Endothelial cell of umbilical vein (primary cell): ENCODE measurements at regions not wholly inside any gene's neighbourhood (a gene's known extent, or its start where the extent isn't known, plus 50 kb on each side); places are given as distances from the start of the nearest gene placed in this dataset.
"Not testable (repeated sequence)": the region's sequence is repeated elsewhere in the genome, so short reads cannot be mapped to it uniquely, and the experiment has no call there.

ENCODE experiments used
- BruUV-seq: library from RNA; stranded (reverse); fragments of 400-500 nt; replicated peaks from 2 replicates; lab custom pipeline; 2021; lab: Mats Ljungman, UMichigan
- CTCF ChIA-PET: fragments of 300-600, 350-600 bp; sonication (Branson Sonifier 250); formaldehyde crosslinking; loops from one replicate; lab custom pipeline; 2021; ENCODE audit warnings: antibody characterized with exemption, inconsistent platforms; lab: Charles Lee
- POLR2A ChIA-PET: fragments of 300-600, 350-600 bp; sonication (Branson Sonifier 250); formaldehyde crosslinking; loops from one replicate; lab custom pipeline; 2021; ENCODE audit warnings: antibody characterized with exemption, inconsistent platforms; lab: Charles Lee
- DNase-seq: peaks from one replicate; pipeline ENCODE4 v3.0.0-alpha.2; 2011; ENCODE audit warnings: low read depth, low spot score
- FAIRE-seq: peaks from 2 replicates; lab custom pipeline; 2011; peaks lifted over from hg19 to GRCh38; lab: Jason Lieb, UNC
- H2AFZ ChIP-seq: 2 replicates; pipeline ENCODE4 v1.6.0; 2012; ENCODE audit warnings: low read depth, low read length, control low read depth, inconsistent platforms
- H3K27ac ChIP-seq: 2 replicates; pipeline ENCODE4 v1.5.1; 2011; ENCODE audit warnings: low read depth, mild to moderate bottlenecking, control low read depth, low read length, moderate library complexity; ENCODE audit not compliant: insufficient read depth
- H3K27me3 ChIP-seq, 2 experiments: 2 replicates each; pipeline versions ENCODE4 v1.6.0 to v1.6.1; 2011; ENCODE audit warnings: low read length in 2 of 2, mixed read lengths in 1 of 2; ENCODE audit not compliant: control insufficient read depth in 2 of 2, insufficient read depth in 2 of 2
- H3K36me3 ChIP-seq, 2 experiments: 2 replicates in 1 of 2; 3 replicates in 1 of 2; pipeline ENCODE4 v1.5.1; 2011; ENCODE audit warnings: low read length in 2 of 2, mild to moderate bottlenecking in 1 of 2, moderate library complexity in 1 of 2; ENCODE audit not compliant: control insufficient read depth in 2 of 2, insufficient read depth in 2 of 2; ENCODE audit errors: extremely low read depth in 1 of 2
- H3K4me1 ChIP-seq: 3 replicates; pipeline ENCODE4 v1.5.1; 2011; ENCODE audit warnings: mild to moderate bottlenecking, low read length; ENCODE audit not compliant: control insufficient read depth, insufficient read depth; ENCODE audit errors: extremely low read depth
- H3K4me2 ChIP-seq: 2 replicates; pipeline ENCODE4 v1.6.1; 2011; ENCODE audit warnings: low read length, control low read depth, mixed read lengths; ENCODE audit not compliant: insufficient read depth
- H3K4me3 ChIP-seq, 3 experiments: fragments of 200-600 bp in 1 of 3; sonication (generic), shearing (Covaris generic) in 1 of 3; replicated peaks in 1 of 3; 2 replicates each; pipeline ENCODE4 v1.5.1; 2011 to 2016; ENCODE audit warnings: control low read depth in 3 of 3, low read length in 3 of 3, mild to moderate bottlenecking in 2 of 3, inconsistent platforms in 1 of 3, low read depth in 1 of 3, moderate library complexity in 1 of 3; ENCODE audit not compliant: insufficient read depth in 1 of 3
- H3K79me2 ChIP-seq: 2 replicates; pipeline ENCODE4 v1.6.0; 2012; ENCODE audit warnings: low read length, inconsistent platforms; ENCODE audit not compliant: control insufficient read depth, insufficient read depth
- H3K9ac ChIP-seq: replicated peaks from 2 replicates; pipeline ENCODE3; 2011; ENCODE audit warnings: low read length, control low read depth; ENCODE audit not compliant: insufficient read depth; ENCODE audit errors: extremely low read depth
- H3K9me1 ChIP-seq: replicated peaks from 3 replicates; pipeline ENCODE4 v1.6.0; 2011; ENCODE audit warnings: mild to moderate bottlenecking, low read length; ENCODE audit not compliant: control insufficient read depth, insufficient read depth; ENCODE audit errors: extremely low read depth
- H3K9me3 ChIP-seq: replicated peaks from 2 replicates; pipeline ENCODE4 v1.5.1; 2012; ENCODE audit warnings: low read length, inconsistent platforms; ENCODE audit not compliant: control insufficient read depth, insufficient read depth
- H4K20me1 ChIP-seq: replicated peaks from 2 replicates; pipeline ENCODE3; 2011; ENCODE audit warnings: mild to moderate bottlenecking, low read length; ENCODE audit not compliant: control insufficient read depth, insufficient read depth; ENCODE audit errors: extremely low read depth
- CTCF ChIP-seq, 2 donors: IDR thresholded peaks; 1 replicate in 1 of 2; 2 replicates in 1 of 2; pipeline ENCODE4 v1.5.1; 2011; ENCODE audit warnings: low read length in 2 of 2, mild to moderate bottlenecking in 2 of 2, moderate library complexity in 2 of 2, control low read depth in 1 of 2, inconsistent platforms in 1 of 2, low read depth in 1 of 2; ENCODE audit not compliant: insufficient read depth in 1 of 2; ENCODE audit errors: extremely low read depth in 1 of 2
- EZH2 ChIP-seq: IDR thresholded peaks from 2 replicates; pipeline ENCODE4 v1.6.1; 2012; ENCODE audit warnings: borderline replicate concordance, low read depth, mild to moderate bottlenecking, moderate library complexity, low read length, inconsistent platforms; ENCODE audit not compliant: severe bottlenecking
- FOS ChIP-seq: IDR thresholded peaks from 2 replicates; pipeline ENCODE4 v1.6.1; 2011; ENCODE audit warnings: mild to moderate bottlenecking, low read length, moderate library complexity, borderline replicate concordance; ENCODE audit not compliant: insufficient read depth
- GATA2 ChIP-seq: IDR thresholded peaks from 2 replicates; pipeline ENCODE4 v1.7.0; 2011; ENCODE audit warnings: low read depth, mild to moderate bottlenecking, moderate library complexity, mixed read lengths, low read length; ENCODE audit not compliant: insufficient read length, insufficient read depth
- JUN ChIP-seq: IDR thresholded peaks from 2 replicates; pipeline ENCODE4 v1.6.1; 2011; ENCODE audit warnings: borderline replicate concordance, low read depth; ENCODE audit not compliant: insufficient read length, insufficient read depth
- MAX ChIP-seq: IDR thresholded peaks from 2 replicates; pipeline ENCODE4 v1.6.1; 2011; ENCODE audit not compliant: insufficient read depth, insufficient read length
- MYC ChIP-seq: IDR thresholded peaks from one replicate; pipeline ENCODE4 v1.6.1; 2011; ENCODE audit warnings: mild to moderate bottlenecking, low read depth, low read length
- POLR2A ChIP-seq: IDR thresholded peaks from 2 replicates; pipeline ENCODE4 v1.6.1; 2012; ENCODE audit warnings: low read depth, mild to moderate bottlenecking, control low read depth, low read length
- POLR2AphosphoS5 ChIP-seq: IDR thresholded peaks from 2 replicates; pipeline ENCODE4 v1.6.1; 2012; ENCODE audit warnings: low read depth, mild to moderate bottlenecking, control low read depth, low read length, moderate library complexity; ENCODE audit not compliant: insufficient read depth
- dilution Hi-C: fragments of 300-500 bp; cut with MboI; formaldehyde crosslinking; loops from one replicate; pipeline ENCODE4 v1.15.0; 2019; ENCODE audit warnings: low sequenced_read_pairs; ENCODE audit not compliant: extremely low pct_ligation_motif_present
- intact Hi-C: fragments of 100-400 bp; cut with micrococcal nuclease; formaldehyde crosslinking; loops from one replicate; pipeline ENCODE4 v1.10.0; 2022

GRCh38 chr14:66333293-66333692, 152.9 kb upstream of the CCDC196 start:
- POLR2A ChIA-PET, H3K9ac ChIP-seq, BruUV-seq, dilution Hi-C loops, FAIRE-seq, H3K4me3 ChIP-seq, H3K36me3 ChIP-seq, H4K20me1 ChIP-seq, H2AFZ ChIP-seq, H3K79me2 ChIP-seq, H3K4me2 ChIP-seq, intact Hi-C loops, H3K27me3 ChIP-seq, H3K27ac ChIP-seq, H3K9me1 ChIP-seq, H3K9me3 ChIP-seq, CTCF ChIA-PET, DNase-seq, H3K4me1 ChIP-seq: not testable (repeated sequence)

GRCh38 chr14:66341239-66341638, 144.9 kb upstream of the CCDC196 start:
- no peaks in the 10 kb centered on the region for H3K27me3 ChIP-seq
- ChIA-PET POLR2A (no interaction called here), CTCF (no interaction called here)
- no peak overlapping the region for H2AFZ ChIP-seq
- H3K4me1 ChIP-seq, result no peaks in the 10 kb centered on the region
- FAIRE-seq (no peak), DNase-seq (no peak)
- no peaks in the 10 kb centered on the region for H3K79me2 ChIP-seq
- intact Hi-C loops (no loop called here), dilution Hi-C loops (no loop called here)
- no peaks in the 10 kb centered on the region for H3K9me3 ChIP-seq
- no TSS peak for BruUV-seq
- no peak overlapping the region for H3K4me2 ChIP-seq
- TF ChIP-seq JUN (no peak), MAX (no peak), EZH2 (no peak), FOS (no peak), POLR2AphosphoS5 (no peak), POLR2A (no peak), CTCF (IDR thresholded peaks at IDR 0.05; ENCODE audit: extremely low read depth in 1 of 2, insufficient read depth in 1 of 2, low read depth in 1 of 2, low read length in 2 of 2) (no peak), MYC (no peak), GATA2 (no peak)
- no peak overlapping the region for H3K27ac ChIP-seq
- H3K4me3 ChIP-seq, result no peak overlapping the region
- no peak overlapping the region for H3K9ac ChIP-seq
- H4K20me1 ChIP-seq, result no peaks in the 10 kb centered on the region
- no peaks in the 10 kb centered on the region for H3K36me3 ChIP-seq
- no peaks in the 10 kb centered on the region for H3K9me1 ChIP-seq
